ENCODE measurements at regions not wholly inside any gene's neighbourhood (a gene's known extent, or its start where the extent isn't known, plus 50 kb on each side); places are given as distances from the start of the nearest gene placed in this dataset.

GRCh38 chr2:104321796-104322349 lies 532.0 kb upstream of the POU3F3 start:
- FAIRE-seq (no peak), DNase-seq (ENCODE audit: low read depth in 1 of 2, low spot score in 2 of 2) (no peak)
- Histone ChIP-seq H3K56ac (replicated peaks; ENCODE audit: insufficient read length, low read depth, low read length) (no peak overlapping the region), H4K5ac (ENCODE audit: insufficient read length, low read depth, low read length) (no peak overlapping the region), H3K4me3 (ENCODE audit: extremely low read depth in 1 of 4, insufficient read depth in 2 of 4, low read depth in 3 of 4, low read length in 4 of 4) (no peak overlapping the region), H3K18ac (ENCODE audit: extremely low read depth, low read length) (no peak overlapping the region), H3K27me3 (replicated peaks in 1 of 4; ENCODE audit: control insufficient read depth in 3 of 4, extremely low read depth in 1 of 4, insufficient read depth in 3 of 4, low read length in 3 of 4) (no peaks in the 10 kb centered on the region), H3K79me2 (ENCODE audit: control insufficient read depth in 1 of 2, insufficient read depth in 2 of 2, low read length in 2 of 2) (no peaks in the 10 kb centered on the region), H2BK15ac (ENCODE audit: low read length) (no peak overlapping the region), H4K8ac (ENCODE audit: extremely low read depth, insufficient read depth, low read length) (no peak overlapping the region), H3K23ac (ENCODE audit: insufficient read length) (no peak overlapping the region), H2BK5ac (ENCODE audit: low read depth, low read length) (no peak overlapping the region), H3K9me3 (ENCODE audit: insufficient read depth in 2 of 2, low read depth in 1 of 2, low read length in 1 of 2) (no peaks in the 10 kb centered on the region), H3K14ac (ENCODE audit: insufficient read length) (no peak overlapping the region), H3K4ac (replicated peaks; ENCODE audit: insufficient read length, low read depth, low read length) (no peak overlapping the region), H2AFZ (ENCODE audit: low read length) (peak overlapping the region; percentile 62; the same call in 1 of the 2 replicates), H3K27ac (ENCODE audit: low read depth, low read length) (no peak overlapping the region), H3K4me2 (ENCODE audit: insufficient read depth in 1 of 2, low read depth in 2 of 2, low read length in 2 of 2) (no peak overlapping the region), H3K36me3 (ENCODE audit: control insufficient read depth in 2 of 4, insufficient read depth in 4 of 4, low read length in 3 of 4) (no peaks in the 10 kb centered on the region), H3K9ac (replicated peaks in 1 of 4; ENCODE audit: extremely low read depth in 1 of 4, low read depth in 3 of 4, low read length in 3 of 4) (no peak overlapping the region), H2AK5ac (ENCODE audit: low read depth, low read length) (no peak overlapping the region), H3K23me2 (ENCODE audit: low read depth, low read length) (no peaks in the 10 kb centered on the region; the same call in 1 of the 2 replicates), H3K4me1 (replicated peaks in 1 of 4; ENCODE audit: control insufficient read depth in 3 of 4, insufficient read depth in 4 of 4, low read length in 3 of 4) (no peaks in the 10 kb centered on the region), H2BK120ac (replicated peaks; ENCODE audit: low read depth, low read length) (no peak overlapping the region), H2BK20ac (ENCODE audit: low read length) (no peak overlapping the region), H4K20me1 (replicated peaks in 1 of 2; ENCODE audit: control insufficient read depth in 1 of 2, insufficient read depth in 2 of 2, low read length in 2 of 2) (no peaks in the 10 kb centered on the region), H4K91ac (replicated peaks; ENCODE audit: insufficient read length, low read length) (no peak overlapping the region), H3K79me1 (ENCODE audit: low read depth, low read length) (no peaks in the 10 kb centered on the region), H2BK12ac (ENCODE audit: low read depth, low read length) (no peak overlapping the region)
- POLR2A ChIA-PET (ENCODE audit: partially characterized antibody) = interaction anchor here (0.6 to 0.7 kb wide), 2 partner anchors 9 to 160 kb away, joined by 3 to 4 read pairs; no protein-coding TSS in a partner anchor
- CTCF ChIA-PET (ENCODE audit: partially characterized antibody) = interaction anchor here (0.6 to 0.8 kb wide), 4 partner anchors 112 to 1570 kb away, joined by 3 to 5 read pairs (median 4); no protein-coding TSS in a partner anchor
- 78% methylated on average over 8 of the region's 8 CpGs; no CpG with 5 or more reads in 1 of the 2 experiments for WGBS, 2 experiments (ENCODE audit: extremely low coverage in 1 of 2, insufficient coverage in 1 of 2, insufficient read length in 1 of 2, insufficient replicate concordance in 2 of 2, low coverage in 1 of 2, low lambda C conversion rate in 2 of 2, missing lambda C conversion rate in 1 of 2)
- no peak for TF ChIP-seq POU5F1 (IDR thresholded peaks at IDR 0.05; ENCODE audit: low read depth, low read length)
- TF ChIP-seq BRCA1 (IDR thresholded peaks at IDR 0.05; ENCODE audit: low read depth, low read length) = no peak
- no peak for TF ChIP-seq HDAC6 (IDR thresholded peaks at IDR 0.05; ENCODE audit: low read depth, low read length)
- TF ChIP-seq CREB1 (IDR thresholded peaks at IDR 0.05) = no peak
- no peak for TF ChIP-seq ASH2L (IDR thresholded peaks at IDR 0.05; ENCODE audit: low read length)
- TF ChIP-seq SP1 (IDR thresholded peaks at IDR 0.05; ENCODE audit: low read depth, low read length) = no peak
- TF ChIP-seq FOSL1 (IDR thresholded peaks at IDR 0.05; ENCODE audit: insufficient read depth, low read depth, low read length) = no peak
- no peak for TF ChIP-seq CTCF (IDR thresholded peaks at IDR 0.05; ENCODE audit: control extremely low read depth in 1 of 3, insufficient read depth in 1 of 3, low read depth in 1 of 3, low read length in 3 of 3)

Data from H1 (cell line).